Transverse colon (tissue), 4 donors: ENCODE measurements at regions not wholly inside any gene's neighbourhood (a gene's known extent, or its start where the extent isn't known, plus 50 kb on each side); places are given as distances from the start of the nearest gene placed in this dataset.

Source experiments
- DNase-seq: peaks from one replicate; pipeline ENCODE4 v3.0.0-alpha.2; 2019
- H3K27ac ChIP-seq, 4 donors: fragments of 200-600 bp; sonication (generic); 2 replicates each; pipeline ENCODE4 v1.5.1; 2016 to 2018; ENCODE audit warnings: inconsistent platforms in 4 of 4
- H3K27me3 ChIP-seq: fragments of 200-600 bp; sonication (generic); 2 replicates; pipeline ENCODE4 v1.5.1; 2017; ENCODE audit warnings: inconsistent platforms
- H3K36me3 ChIP-seq, 4 donors: fragments of 200-600 bp; sonication (generic); 2 replicates each; pipeline ENCODE4 v1.5.1; 2017 to 2019; ENCODE audit warnings: inconsistent platforms in 4 of 4
- H3K4me1 ChIP-seq, 4 donors: fragments of 200-600 bp; sonication (generic); 2 replicates each; pipeline ENCODE4 v1.5.1; 2017 to 2020; ENCODE audit warnings: inconsistent platforms in 4 of 4
- H3K4me3 ChIP-seq, 4 donors: fragments of 200-600 bp; sonication (generic); 1 replicate in 1 of 4; 2 replicates in 3 of 4; pipeline versions ENCODE4 v1.5.1 to v1.6.1; 2017 to 2019; ENCODE audit warnings: inconsistent platforms in 4 of 4
- H3K9me3 ChIP-seq, 2 donors: fragments of 200-600 bp; sonication (generic); 2 replicates each; pipeline ENCODE4 v1.5.1; 2017 to 2019; ENCODE audit warnings: inconsistent platforms in 2 of 2
- CTCF ChIP-seq, 5 experiments: fragments of 200-600 bp in 3 of 5; fragments of 450-650 bp in 2 of 5; sonication (generic) in 3 of 5; IDR thresholded peaks; 1 replicate in 2 of 5; 2 replicates in 3 of 5; pipeline ENCODE4 v1.5.1; 2016 to 2017; ENCODE audit warnings: antibody characterized with exemption in 5 of 5, inconsistent platforms in 3 of 5, mild to moderate bottlenecking in 2 of 5, moderate library complexity in 1 of 5
- EP300 ChIP-seq: sonication (generic); formaldehyde crosslinking; IDR thresholded peaks from one replicate; pipeline ENCODE4 v1.6.1; 2017; ENCODE audit warnings: antibody characterized with exemption, low read depth
- POLR2A ChIP-seq: fragments of 450-650 bp; IDR thresholded peaks from one replicate; pipeline ENCODE4 v1.6.1; 2016; ENCODE audit warnings: antibody characterized with exemption, mild to moderate bottlenecking, moderate library complexity
- POLR2AphosphoS5 ChIP-seq, 3 donors: sonication (generic); formaldehyde crosslinking; IDR thresholded peaks; one replicate each; pipeline ENCODE4 v1.6.1; 2016; ENCODE audit warnings: antibody characterized with exemption in 3 of 3
- WGBS, 2 donors: methylation state at CpG; one replicate each; pipeline ENCODE4 v1.1.5; 2018; ENCODE audit warnings: low coverage in 1 of 2; 5-methylcytosine and 5-hydroxymethylcytosine counted together
- in situ Hi-C, 4 donors: fragments of 200-750 bp; cut with MboI; loops; one replicate each; pipeline versions ENCODE4 v1.15.0 to v1.15.1; 2017; ENCODE audit warnings: low sequenced_read_pairs in 3 of 4, low pct_ligation_motif_present in 1 of 4, low pct_unique_long_range_greater_than_20kb in 1 of 4
- intact Hi-C: fragments of 100-400 bp; cut with DNase I; formaldehyde crosslinking; loops from one replicate; pipeline ENCODE4 v1.15.1; 2023; ENCODE audit warnings: low total_unique reads

GRCh38 chr2:16446706-16447105 lies 218.9 kb downstream of the CYRIA start:
- no peak overlapping the region for H3K27ac ChIP-seq
- TF ChIP-seq POLR2AphosphoS5 (IDR thresholded peaks at IDR 0.05) (no peak), EP300 (no peak), POLR2A (no peak), CTCF (IDR thresholded peaks at IDR 0.05) (no peak)
- intact Hi-C loops (no loop called here), in situ Hi-C loops (no loop called here)
- H3K36me3 ChIP-seq = no peaks in the 10 kb centered on the region
- no peaks in the 10 kb centered on the region for H3K27me3 ChIP-seq
- H3K4me1 ChIP-seq = no peaks in the 10 kb centered on the region
- H3K4me3 ChIP-seq = no peak overlapping the region
- H3K9me3 ChIP-seq = no peaks in the 10 kb centered on the region
- WGBS, 2 donors = 88 to 91% methylated on average over 1 of the region's 1 CpG
- DNase-seq = no peak

GRCh38 chr2:16442971-16443370 lies 222.7 kb downstream of the CYRIA start:
- intact Hi-C loops = no loop called here
- Histone ChIP-seq H3K27me3 (no peaks in the 10 kb centered on the region), H3K9me3 (no peaks in the 10 kb centered on the region), H3K36me3 (no peaks in the 10 kb centered on the region), H3K4me3 (no peak overlapping the region), H3K27ac (no peak overlapping the region), H3K4me1 (no peaks in the 10 kb centered on the region)
- WGBS, 2 donors = 83 to 86% methylated on average over 1 of the region's 1 CpG
- DNase-seq = no peak
- in situ Hi-C loops = no loop called here
- TF ChIP-seq POLR2A = no peak
- no peak for TF ChIP-seq POLR2AphosphoS5 (IDR thresholded peaks at IDR 0.05)
- no peak for TF ChIP-seq EP300
- no peak for TF ChIP-seq CTCF (IDR thresholded peaks at IDR 0.05)

- Histone ChIP-seq H3K27ac (no peak overlapping the region), H3K4me1 (no peaks in the 10 kb centered on the region), H3K4me3 (no peak overlapping the region), H3K27me3 (no peaks in the 10 kb centered on the region), H3K36me3 (no peaks in the 10 kb centered on the region), H3K9me3 (no peaks in the 10 kb centered on the region)
- in situ Hi-C loops = no loop called here
- WGBS, 2 donors = 64 to 100% methylated on average over 1 to 3 of the region's 3 CpGs
- TF ChIP-seq POLR2AphosphoS5 (IDR thresholded peaks at IDR 0.05) = no peak
- no peak for TF ChIP-seq POLR2A
- TF ChIP-seq CTCF (IDR thresholded peaks at IDR 0.05) = no peak
- TF ChIP-seq EP300 = no peak
- no peak for DNase-seq
- intact Hi-C loops = no loop called here
Measured at GRCh38 chr2:16441431-16441830, 224.2 kb downstream of the CYRIA start.

GRCh38 chr2:16440898-16441297 lies 224.7 kb downstream of the CYRIA start:
- H3K4me1 ChIP-seq = no peaks in the 10 kb centered on the region
- no peaks in the 10 kb centered on the region for H3K36me3 ChIP-seq
- TF ChIP-seq POLR2A (no peak), CTCF (IDR thresholded peaks at IDR 0.05) (no peak), EP300 (no peak), POLR2AphosphoS5 (IDR thresholded peaks at IDR 0.05) (no peak)
- in situ Hi-C loops = no loop called here
- H3K4me3 ChIP-seq = no peak overlapping the region
- DNase-seq = no peak
- no peaks in the 10 kb centered on the region for H3K27me3 ChIP-seq
- no peak overlapping the region for H3K27ac ChIP-seq
- no peaks in the 10 kb centered on the region for H3K9me3 ChIP-seq
- intact Hi-C loops = no loop called here
- 52 to 77% methylated on average over 1 to 4 of the region's 4 CpGs for WGBS, 2 donors
